ENCODE measurements at regions not wholly inside any gene's neighbourhood (a gene's known extent, or its start where the extent isn't known, plus 50 kb on each side); places are given as distances from the start of the nearest gene placed in this dataset.

- no peak for DNase-seq (ENCODE audit: low read depth in 2 of 2)
Observed at GRCh38 chr13:88074794-88075510, 403.8 kb downstream of the SLITRK5 start.

GRCh38 chr13:88085036-88085435 lies 413.9 kb downstream of the SLITRK5 start:
- no peak for DNase-seq (ENCODE audit: low read depth in 2 of 2)

- no peak for DNase-seq (ENCODE audit: low read depth in 2 of 2)
Observed at GRCh38 chr13:88086577-88086976, 415.4 kb downstream of the SLITRK5 start.

GRCh38 chr13:88097541-88097940 lies 426.4 kb downstream of the SLITRK5 start:
- no peak for DNase-seq (ENCODE audit: low read depth in 2 of 2)

- no peak for DNase-seq (ENCODE audit: low read depth in 2 of 2)
Observed at GRCh38 chr13:88103824-88104223, 432.7 kb downstream of the SLITRK5 start.

- DNase-seq (ENCODE audit: low read depth in 2 of 2), result no peak
Observed at GRCh38 chr13:88104576-88104975, 433.4 kb downstream of the SLITRK5 start.

GRCh38 chr13:88107570-88107969 lies 436.4 kb downstream of the SLITRK5 start:
- no peak for DNase-seq (ENCODE audit: low read depth in 2 of 2)

GRCh38 chr13:88112526-88112925 lies 441.4 kb downstream of the SLITRK5 start:
- DNase-seq (ENCODE audit: low read depth in 2 of 2), result no peak

- DNase-seq (ENCODE audit: low read depth in 2 of 2), result no peak
Observed at GRCh38 chr13:88115976-88116375, 444.8 kb downstream of the SLITRK5 start.

GRCh38 chr13:88118952-88119351 lies 447.8 kb downstream of the SLITRK5 start:
- no peak for DNase-seq (ENCODE audit: low read depth in 2 of 2)

GRCh38 chr13:88124142-88124541 lies 453.0 kb downstream of the SLITRK5 start:
- no peak for DNase-seq (ENCODE audit: low read depth in 2 of 2)

GRCh38 chr13:88125055-88125454 lies 453.9 kb downstream of the SLITRK5 start:
- no peak for DNase-seq (ENCODE audit: low read depth in 2 of 2)

- no peak for DNase-seq (ENCODE audit: low read depth in 2 of 2)
Observed at GRCh38 chr13:88136098-88136790, 465.1 kb downstream of the SLITRK5 start.

- no peak for DNase-seq (ENCODE audit: low read depth in 2 of 2)
Observed at GRCh38 chr13:88142653-88143052, 471.5 kb downstream of the SLITRK5 start.

GRCh38 chr13:88144580-88144979 lies 473.4 kb downstream of the SLITRK5 start:
- no peak for DNase-seq (ENCODE audit: low read depth in 2 of 2)

GRCh38 chr13:88153353-88153752 lies 482.2 kb downstream of the SLITRK5 start:
- DNase-seq (ENCODE audit: low read depth in 2 of 2), result no peak

- no peak for DNase-seq (ENCODE audit: low read depth in 2 of 2)
Observed at GRCh38 chr13:88154001-88154400, 482.8 kb downstream of the SLITRK5 start.

- no peak for DNase-seq (ENCODE audit: low read depth in 2 of 2)
Observed at GRCh38 chr13:88162076-88162702, 491.0 kb downstream of the SLITRK5 start.

- no peak for DNase-seq (ENCODE audit: low read depth in 2 of 2)
Observed at GRCh38 chr13:88176231-88176630, 505.1 kb downstream of the SLITRK5 start.

GRCh38 chr13:88183440-88183839 lies 512.3 kb downstream of the SLITRK5 start:
- no peak for DNase-seq (ENCODE audit: low read depth in 2 of 2)

- no peak for DNase-seq (ENCODE audit: low read depth in 2 of 2)
Observed at GRCh38 chr13:88188986-88189385, 517.8 kb downstream of the SLITRK5 start.

- DNase-seq (ENCODE audit: low read depth in 2 of 2), result no peak
Observed at GRCh38 chr13:88189728-88190127, 518.6 kb downstream of the SLITRK5 start.

- DNase-seq (ENCODE audit: low read depth in 2 of 2), result no peak
Observed at GRCh38 chr13:88196106-88196505, 524.9 kb downstream of the SLITRK5 start.

All from stimulated activated CD4-positive, alpha-beta T cell treated with anti-CD3 and anti-CD28 coated beads, Interleukin-1b, Interleukin-23, amount 100 ng/mL, for 4 hours (primary cell).